SU-DHL-6 (cell line): ENCODE measurements at regions not wholly inside any gene's neighbourhood (a gene's known extent, or its start where the extent isn't known, plus 50 kb on each side); places are given as distances from the start of the nearest gene placed in this dataset.

Experiments used
- H2AFZ ChIP-seq: fragments of 200-600 bp; sonication (generic); 2 replicates; pipeline ENCODE4 v1.6.1; 2014; ENCODE audit warnings: low read depth, mild to moderate bottlenecking, moderate library complexity, mixed read lengths, antibody characterized with exemption, low read length; ENCODE audit not compliant: severe bottlenecking
- H3F3A ChIP-seq: fragments of 200-600 bp; shearing (Covaris generic); 2 replicates; pipeline ENCODE4 v1.6.0; 2016; ENCODE audit warnings: antibody characterized with exemption, mild to moderate bottlenecking; ENCODE audit not compliant: insufficient read depth
- H3K27ac ChIP-seq: fragments of 200-600 bp; sonication (generic); 2 replicates; pipeline ENCODE4 v1.5.1; 2016; ENCODE audit warnings: low read depth, mild to moderate bottlenecking, low read length, moderate library complexity, mixed read lengths
- H3K27me3 ChIP-seq: fragments of 200-600 bp; sonication (generic), shearing (Covaris generic); 2 replicates; pipeline ENCODE4 v1.6.0; 2014; ENCODE audit warnings: mild to moderate bottlenecking, low read length
- H3K36me3 ChIP-seq: fragments of 200-600 bp; sonication (generic); 2 replicates; pipeline ENCODE4 v1.6.1; 2014; ENCODE audit warnings: mild to moderate bottlenecking, low read length, mixed read lengths
- H3K4me2 ChIP-seq: fragments of 300-600, 200-600 bp; shearing (Covaris generic), sonication (generic); 2 replicates; pipeline ENCODE4 v1.6.0; 2014; ENCODE audit warnings: low read length, low read depth, mild to moderate bottlenecking; ENCODE audit not compliant: poor library complexity, severe bottlenecking
- H3K4me3 ChIP-seq: fragments of 200-600 bp; sonication (generic); 2 replicates; pipeline ENCODE4 v1.5.1; 2014; ENCODE audit warnings: antibody characterized with exemption, low read length, mild to moderate bottlenecking, mixed read lengths; ENCODE audit not compliant: insufficient read depth, poor library complexity, severe bottlenecking
- H3K79me2 ChIP-seq: fragments of 200-600 bp; sonication (generic); 2 replicates; pipeline ENCODE4 v1.6.1; 2014; ENCODE audit warnings: mild to moderate bottlenecking, low read length, moderate library complexity; ENCODE audit not compliant: insufficient read depth
- H3K9ac ChIP-seq: fragments of 200-600 bp; sonication (generic); 2 replicates; pipeline ENCODE4 v1.7.0; 2014; ENCODE audit warnings: mild to moderate bottlenecking, low read length
- H3K9me2 ChIP-seq: fragments of 200-600 bp; sonication (generic); replicated peaks from 2 replicates; pipeline ENCODE4 v1.6.1; 2014; ENCODE audit warnings: low read length; ENCODE audit not compliant: insufficient read depth
- H3K9me3 ChIP-seq: fragments of 200-600 bp; sonication (generic); 2 replicates; pipeline ENCODE4 v1.6.1; 2014; ENCODE audit warnings: low read length, mixed read lengths; ENCODE audit not compliant: insufficient read depth
- H4K20me1 ChIP-seq: fragments of 200-600 bp; sonication (generic); 2 replicates; pipeline ENCODE4 v1.6.1; 2014; ENCODE audit warnings: low read depth, mild to moderate bottlenecking, antibody characterized with exemption, low read length, moderate library complexity, mixed read lengths
- CTCF ChIP-seq: fragments of 200-600 bp; sonication (generic); IDR thresholded peaks from one replicate; pipeline ENCODE4 v1.5.1; 2017; ENCODE audit warnings: antibody characterized with exemption, mild to moderate bottlenecking, low read length, moderate library complexity; ENCODE audit not compliant: insufficient read depth, poor library complexity, severe bottlenecking
- EZH2phosphoT487 ChIP-seq: fragments of 200-600 bp; sonication (generic), shearing (Covaris generic); conservative IDR thresholded peaks from 2 replicates; pipeline ENCODE4 v1.6.1; 2018; ENCODE audit warnings: mild to moderate bottlenecking, antibody characterized with exemption, low read length, moderate library complexity, mixed read lengths

GRCh38 chr9:16143947-16144890, 591.4 kb downstream of the CCDC171 start:
- no peak overlapping the region for H2AFZ ChIP-seq
- no peaks in the 10 kb centered on the region for H3K36me3 ChIP-seq

DNA sequence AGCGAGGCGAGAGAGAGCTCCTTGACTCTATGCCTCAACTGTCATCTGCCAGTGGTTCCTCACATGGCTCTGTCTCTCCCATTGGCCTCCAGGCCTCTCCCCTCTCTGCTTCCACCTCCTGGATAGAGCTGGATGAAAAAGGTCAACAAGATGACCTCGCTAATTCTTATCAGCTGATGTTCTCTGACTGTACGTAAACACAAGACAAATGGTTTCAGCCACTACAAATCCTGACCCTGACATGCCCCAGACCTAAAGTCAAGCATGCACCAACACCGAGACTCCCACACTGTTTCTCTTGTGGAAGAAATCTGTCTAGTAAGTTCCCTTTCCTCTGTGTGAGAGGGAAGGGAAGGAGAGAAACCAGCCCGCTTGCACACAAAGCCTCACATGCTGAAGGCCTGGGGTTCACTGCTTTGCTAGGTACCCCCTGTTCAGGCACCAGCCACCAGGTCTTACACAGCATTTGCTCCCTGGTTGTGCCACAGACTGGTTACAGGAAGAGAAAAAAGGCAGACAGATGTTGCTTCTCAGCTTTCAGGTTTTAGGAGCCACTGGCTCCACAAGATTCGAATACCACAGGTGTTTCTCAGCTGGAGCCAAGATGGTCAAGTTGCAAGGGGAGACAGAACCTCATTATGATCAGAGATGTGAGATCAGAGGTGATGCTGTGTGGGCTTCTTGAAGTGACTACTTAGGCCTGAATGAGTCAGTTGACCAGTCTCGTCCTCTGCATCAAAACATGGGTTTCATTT, 592.5 kb downstream of the CCDC171 start:
- H3K27me3 ChIP-seq, result no peaks in the 10 kb centered on the region
- no peak overlapping the region for H3K9ac ChIP-seq
- no peak overlapping the region for H2AFZ ChIP-seq
- H3K9me2 ChIP-seq, result no peaks in the 10 kb centered on the region
- no peaks in the 10 kb centered on the region for H4K20me1 ChIP-seq
- no peak overlapping the region for H3K4me2 ChIP-seq
- no peaks in the 10 kb centered on the region for H3K79me2 ChIP-seq
- TF ChIP-seq EZH2phosphoT487 (no peak), CTCF (no peak)
- H3K4me3 ChIP-seq, result no peak overlapping the region
- H3F3A ChIP-seq, result no peaks in the 10 kb centered on the region
- no peak overlapping the region for H3K27ac ChIP-seq
- H3K9me3 ChIP-seq, result no peaks in the 10 kb centered on the region
- H3K36me3 ChIP-seq, result no peaks in the 10 kb centered on the region

More at GRCh38 chr9:16143947-16144890, 591.4 kb downstream of the CCDC171 start:
- Histone ChIP-seq H3K27ac (no peak overlapping the region), H3K79me2 (no peaks in the 10 kb centered on the region), H3K9me3 (no peaks in the 10 kb centered on the region), H3F3A (no peaks in the 10 kb centered on the region), H3K4me3 (no peak overlapping the region), H4K20me1 (no peaks in the 10 kb centered on the region), H3K27me3 (no peaks in the 10 kb centered on the region), H3K9me2 (no peaks in the 10 kb centered on the region), H3K9ac (no peak overlapping the region), H3K4me2 (no peak overlapping the region)
- TF ChIP-seq CTCF (no peak), EZH2phosphoT487 (no peak)

GRCh38 chr9:16147726-16148125, 594.9 kb downstream of the CCDC171 start:
- Histone ChIP-seq H2AFZ (no peak overlapping the region), H3K4me2 (no peak overlapping the region), H4K20me1 (no peaks in the 10 kb centered on the region), H3K27ac (no peak overlapping the region), H3K79me2 (no peaks in the 10 kb centered on the region), H3K36me3 (no peaks in the 10 kb centered on the region), H3K27me3 (no peaks in the 10 kb centered on the region), H3K9me2 (no peaks in the 10 kb centered on the region), H3K9me3 (no peaks in the 10 kb centered on the region), H3K9ac (no peak overlapping the region), H3F3A (no peaks in the 10 kb centered on the region), H3K4me3 (no peak overlapping the region)
- no peak for TF ChIP-seq CTCF
- TF ChIP-seq EZH2phosphoT487, result no peak
